Endodermal cell (in vitro differentiated cells): ENCODE measurements at regions not wholly inside any gene's neighbourhood (a gene's known extent, or its start where the extent isn't known, plus 50 kb on each side); places are given as distances from the start of the nearest gene placed in this dataset.

Experiments
- DNase-seq: peaks from one replicate; pipeline ENCODE4 v3.0.0-alpha.2; 2017
- H3K27ac ChIP-seq: 2 replicates; pipeline ENCODE4 v1.5.1; 2013; ENCODE audit warnings: mild to moderate bottlenecking, low read depth, low read length, moderate library complexity
- H3K27me3 ChIP-seq: 2 replicates; pipeline ENCODE4 v1.6.1; 2013; ENCODE audit warnings: mild to moderate bottlenecking, low read length, moderate library complexity; ENCODE audit not compliant: insufficient read depth, control insufficient read depth, poor library complexity, severe bottlenecking
- H3K36me3 ChIP-seq: 2 replicates; pipeline ENCODE4 v1.7.0; 2013; ENCODE audit warnings: mild to moderate bottlenecking, low read length, moderate library complexity; ENCODE audit not compliant: control insufficient read depth, insufficient read depth
- H3K4me1 ChIP-seq: one replicate; pipeline ENCODE4 v1.7.0; 2013; ENCODE audit warnings: low read length; ENCODE audit not compliant: control insufficient read depth, insufficient read depth
- H3K4me3 ChIP-seq: 2 replicates; pipeline ENCODE4 v1.5.1; 2013; ENCODE audit warnings: mild to moderate bottlenecking, low read length, moderate library complexity
- H3K9ac ChIP-seq: 2 replicates; pipeline ENCODE4 v1.6.1; 2013; ENCODE audit warnings: mild to moderate bottlenecking, low read length, moderate library complexity; ENCODE audit not compliant: poor library complexity, severe bottlenecking; ENCODE audit errors: extremely low read depth
- H3K9me3 ChIP-seq: 2 replicates; pipeline ENCODE4 v1.6.1; 2013; ENCODE audit warnings: mild to moderate bottlenecking, low read length, moderate library complexity; ENCODE audit not compliant: control insufficient read depth
- H3K27ac Mint-ChIP-seq: 2 replicates; pipeline ENCODE4 v1.8.0; 2020; ENCODE audit warnings: mixed read lengths
- H3K27me3 Mint-ChIP-seq: 2 replicates; pipeline ENCODE4 v1.8.0; 2021; ENCODE audit warnings: mild to moderate bottlenecking, mixed read lengths; ENCODE audit not compliant: insufficient read depth
- H3K36me3 Mint-ChIP-seq: 2 replicates; pipeline ENCODE4 v1.8.0; 2020; ENCODE audit warnings: low read depth, mixed read lengths
- H3K4me1 Mint-ChIP-seq: 2 replicates; pipeline ENCODE4 v1.8.0; 2020; ENCODE audit warnings: mixed read lengths
- H3K4me3 Mint-ChIP-seq: 2 replicates; pipeline ENCODE4 v1.8.0; 2020; ENCODE audit warnings: mild to moderate bottlenecking, moderate library complexity, mixed read lengths
- H3K9me3 Mint-ChIP-seq: 2 replicates; pipeline ENCODE4 v1.8.0; 2020; ENCODE audit warnings: mild to moderate bottlenecking, mixed read lengths
- CTCF ChIP-seq: fragments of 200-600 bp; sonication (generic); conservative IDR thresholded peaks from 2 replicates; pipeline ENCODE4 v1.5.0; 2021; ENCODE audit warnings: antibody characterized with exemption, mild to moderate bottlenecking
- whole genome bisulfite sequencing, 2 experiments: methylation state at CpG; one replicate each; pipeline versions ENCODE4 v1.1.5 to v1.1.7; 2013; ENCODE audit warnings: missing lambda C conversion rate in 2 of 2, mixed read lengths in 1 of 2; ENCODE audit not compliant: insufficient coverage in 1 of 2, insufficient read length in 1 of 2; 5-methylcytosine and 5-hydroxymethylcytosine counted together

GRCh38 chr7:130965515-130965914 lies 231.5 kb upstream of the KLF14 start:
- Mint-ChIP-seq H3K27me3 (no peaks in the 10 kb centered on the region), H3K9me3 (no peaks in the 10 kb centered on the region), H3K4me1 (no peaks in the 10 kb centered on the region), H3K4me3 (no peak overlapping the region), H3K36me3 (peaks cover 2% of the 10 kb centered on the region), H3K27ac (no peak overlapping the region)
- H3K9me3 ChIP-seq: no peaks in the 10 kb centered on the region
- H3K9ac ChIP-seq: no peak overlapping the region
- H3K27me3 ChIP-seq: no peaks in the 10 kb centered on the region
- no peak overlapping the region for H3K27ac ChIP-seq
- no peaks in the 10 kb centered on the region for H3K4me1 ChIP-seq
- H3K4me3 ChIP-seq: no peak overlapping the region
- no peak for DNase-seq
- no peak for TF ChIP-seq CTCF
- H3K36me3 ChIP-seq: no peaks in the 10 kb centered on the region

- H3K27me3 ChIP-seq: no peaks in the 10 kb centered on the region
- no peak for TF ChIP-seq CTCF
- no peaks in the 10 kb centered on the region for H3K27me3 Mint-ChIP-seq
- no peaks in the 10 kb centered on the region for H3K4me1 Mint-ChIP-seq
- H3K9me3 Mint-ChIP-seq: no peaks in the 10 kb centered on the region
- H3K9ac ChIP-seq: no peak overlapping the region
- H3K4me3 ChIP-seq: no peak overlapping the region
- H3K36me3 Mint-ChIP-seq: no peaks in the 10 kb centered on the region
- H3K36me3 ChIP-seq: no peaks in the 10 kb centered on the region
- H3K27ac Mint-ChIP-seq: no peak overlapping the region
- no peak overlapping the region for H3K27ac ChIP-seq
- WGBS, 2 experiments: 94 to 95% methylated on average over 3 to 5 of the region's 5 CpGs
- no peak for DNase-seq
- no peaks in the 10 kb centered on the region for H3K4me1 ChIP-seq
- no peak overlapping the region for H3K4me3 Mint-ChIP-seq
- no peaks in the 10 kb centered on the region for H3K9me3 ChIP-seq
Observed at GRCh38 chr7:130966246-130967009, 232.4 kb upstream of the KLF14 start.

GRCh38 chr7:130970196-130970595 lies 236.2 kb upstream of the KLF14 start:
- Mint-ChIP-seq H3K4me3 (no peak overlapping the region), H3K27ac (no peak overlapping the region), H3K36me3 (peaks cover 15% of the 10 kb centered on the region), H3K9me3 (peaks cover 9% of the 10 kb centered on the region), H3K27me3 (no peaks in the 10 kb centered on the region), H3K4me1 (no peaks in the 10 kb centered on the region)
- TF ChIP-seq CTCF: no peak
- Histone ChIP-seq H3K36me3 (no peaks in the 10 kb centered on the region), H3K4me1 (no peaks in the 10 kb centered on the region), H3K27ac (no peak overlapping the region), H3K27me3 (no peaks in the 10 kb centered on the region), H3K4me3 (no peak overlapping the region), H3K9me3 (peaks cover 9% of the 10 kb centered on the region), H3K9ac (no peak overlapping the region)
- no peak for DNase-seq
